HG02840 (cell line): ENCODE measurements at regions not wholly inside any gene's neighbourhood (a gene's known extent, or its start where the extent isn't known, plus 50 kb on each side); places are given as distances from the start of the nearest gene placed in this dataset.
"Not testable (repeated sequence)": the region's sequence is repeated elsewhere in the genome, so short reads cannot be mapped to it uniquely, and the experiment has no call there.

Source experiments
- ATAC-seq: cut with Tn5 transposase; IDR thresholded peaks from one replicate; pipeline ENCODE4 v1.9.1; 2021; ENCODE audit warnings: mild to moderate bottlenecking, moderate library complexity, moderate number of reproducible peaks; ENCODE audit not compliant: unreplicated experiment, low FRiP score

DNA sequence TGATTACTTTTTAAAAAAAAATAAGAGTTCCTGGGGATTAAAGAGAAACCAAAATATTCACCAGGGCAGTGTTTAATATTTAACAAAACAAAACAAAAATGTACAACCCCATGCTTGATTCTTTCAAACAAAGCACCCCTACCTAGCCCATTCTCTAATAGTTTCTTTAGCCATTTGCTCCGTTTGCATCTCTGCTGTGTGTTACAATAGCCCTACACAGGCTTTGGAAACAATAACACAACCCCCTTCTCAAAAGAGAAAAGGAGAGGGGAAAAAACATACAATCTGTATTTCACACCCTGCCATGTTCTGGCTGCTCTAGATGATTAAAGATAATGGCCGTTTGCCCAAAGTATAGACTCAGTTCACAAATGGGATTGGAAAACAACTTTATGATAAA, 302.9 kb downstream of the CPS1 start:
- ATAC-seq: no peak

DNA sequence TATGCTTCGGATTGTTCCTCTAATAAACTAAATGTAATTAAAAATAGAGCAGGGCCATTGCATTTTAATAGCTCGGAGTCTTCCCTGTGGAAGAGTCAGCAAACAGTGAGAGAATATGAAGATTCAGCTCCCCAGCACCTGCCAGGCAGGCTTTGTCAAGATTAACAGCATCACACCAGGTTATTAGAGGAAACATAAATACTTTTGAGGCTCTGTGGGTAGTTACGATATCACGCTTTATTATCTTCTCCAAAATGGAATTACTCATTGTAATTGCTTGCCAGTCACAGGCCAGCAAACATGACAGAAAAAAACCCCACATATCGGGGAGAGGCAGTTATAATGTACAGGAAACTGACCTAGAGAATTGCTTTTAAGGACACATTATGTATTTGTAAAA, 303.9 kb downstream of the CPS1 start:
- no peak for ATAC-seq

DNA sequence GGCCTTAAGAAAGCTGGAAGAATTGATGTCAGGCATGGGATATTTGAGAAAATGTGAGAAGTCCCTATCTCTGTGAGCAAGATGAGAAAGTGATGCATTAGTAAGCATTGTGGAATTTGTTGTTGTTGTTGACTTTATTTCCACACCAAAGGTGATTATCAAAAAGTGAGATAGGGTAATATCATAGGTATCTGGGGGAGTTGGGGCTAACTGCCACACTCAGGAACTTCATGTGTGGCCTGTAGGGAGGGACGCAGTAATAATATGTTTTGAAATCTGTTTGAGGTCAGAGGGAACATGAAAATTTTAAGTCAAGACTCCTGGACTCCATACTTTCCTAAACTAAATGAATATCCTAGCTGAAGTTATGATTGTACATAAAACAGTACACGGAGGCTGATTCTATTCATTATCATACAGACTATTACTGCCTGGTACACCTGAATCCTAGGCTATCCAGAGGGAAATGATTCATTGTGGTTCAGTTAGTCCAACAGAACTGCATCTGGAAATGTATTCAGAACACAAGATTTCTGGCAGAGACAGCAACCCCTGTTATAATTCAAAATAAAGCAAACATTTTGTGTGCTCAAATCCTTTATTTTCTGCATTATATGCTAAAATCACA, 304.8 kb downstream of the CPS1 start:
- ATAC-seq: no peak

DNA sequence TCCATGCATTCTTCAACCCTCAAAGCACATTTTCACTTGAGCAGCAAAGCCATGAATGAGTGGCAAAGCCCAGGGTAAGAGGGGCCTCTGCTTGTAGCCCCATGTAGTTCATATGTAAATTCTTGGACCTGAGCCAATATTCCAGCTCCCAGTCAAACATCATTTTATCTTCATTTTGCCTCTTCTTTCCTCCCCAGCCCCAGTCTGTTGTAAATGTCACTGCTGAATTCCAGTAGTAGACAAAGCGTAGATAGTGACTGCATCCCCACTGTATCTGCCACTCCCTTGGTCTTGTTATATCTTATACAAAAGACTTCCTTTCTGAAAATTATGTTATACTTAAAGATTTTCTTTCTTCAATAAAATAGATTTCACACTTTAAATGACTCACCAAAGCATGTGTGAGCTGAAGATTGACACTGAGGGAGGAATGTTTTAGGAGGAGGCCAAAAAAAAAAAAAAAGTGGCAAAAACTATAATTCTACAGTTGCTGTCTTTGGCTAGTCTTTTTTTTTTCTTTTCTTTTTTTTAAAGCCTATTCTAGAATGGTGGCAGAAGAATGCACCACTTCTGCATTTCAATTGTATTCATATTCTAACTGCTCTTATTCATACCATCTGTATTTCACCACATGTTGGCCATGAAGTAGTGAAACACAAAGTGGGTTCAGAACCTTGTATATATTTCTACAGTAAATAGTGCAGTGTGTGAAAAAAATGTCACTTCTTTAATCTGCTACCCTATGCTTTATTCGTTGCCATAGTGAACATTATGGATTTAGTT, 306.1 kb downstream of the CPS1 start:
- ATAC-seq: no peak

DNA sequence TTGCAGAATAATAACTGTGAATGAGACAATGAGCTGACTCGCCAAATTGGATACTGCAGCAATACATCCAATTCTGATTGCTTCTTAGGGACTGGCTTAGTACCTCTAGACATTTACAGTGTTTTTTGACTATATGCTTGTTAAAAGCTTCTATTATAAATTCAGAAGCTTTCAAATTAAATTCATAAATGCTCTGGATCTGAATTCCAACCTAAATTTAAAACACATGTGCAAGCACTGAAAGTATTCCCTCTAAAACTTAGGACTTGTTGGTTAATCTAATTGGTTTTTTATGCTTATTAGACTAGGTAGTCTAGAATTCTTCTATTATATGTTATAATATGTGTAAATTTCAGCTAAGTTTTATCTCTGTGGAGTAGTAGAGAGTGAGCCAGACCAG, 306.9 kb downstream of the CPS1 start:
- ATAC-seq: no peak

DNA sequence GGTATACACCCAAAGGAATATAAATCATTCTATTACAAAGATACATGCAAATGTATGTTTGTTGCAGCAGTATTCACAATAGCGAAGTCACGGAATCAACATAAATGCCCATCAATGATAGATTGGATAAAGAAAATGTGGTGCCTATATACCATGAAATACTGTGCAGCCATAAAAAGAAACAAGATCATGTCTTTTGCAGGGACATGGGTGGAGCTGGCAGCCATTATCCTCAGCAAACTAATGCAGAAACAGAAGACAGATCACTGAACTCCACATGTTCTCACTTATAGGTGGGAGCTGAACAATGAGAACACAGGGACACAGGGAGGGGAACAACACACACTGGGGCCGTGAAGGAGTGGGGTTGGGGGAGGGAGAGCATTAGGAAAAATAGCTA, 315.2 kb downstream of the CPS1 start:
- not testable (repeated sequence) for ATAC-seq

DNA sequence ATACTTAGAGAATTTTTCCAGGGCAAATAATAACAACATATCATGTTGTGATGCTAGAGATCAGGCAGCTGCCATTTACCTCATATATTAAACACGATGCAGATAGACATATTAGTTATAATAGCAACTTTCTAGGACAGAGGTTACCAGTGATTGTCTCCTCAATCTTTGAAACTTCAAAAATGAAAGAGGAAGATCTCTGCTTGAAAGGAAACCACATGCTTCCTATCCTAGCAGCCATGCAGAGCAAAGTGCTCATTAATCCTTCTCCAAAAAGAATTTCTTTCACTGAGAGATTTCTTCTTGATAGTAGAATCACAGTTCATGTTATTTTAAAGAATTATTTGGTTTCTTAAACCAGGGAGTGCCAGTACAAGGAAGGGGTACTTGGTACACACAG, 317.2 kb downstream of the CPS1 start:
- ATAC-seq: no peak

DNA sequence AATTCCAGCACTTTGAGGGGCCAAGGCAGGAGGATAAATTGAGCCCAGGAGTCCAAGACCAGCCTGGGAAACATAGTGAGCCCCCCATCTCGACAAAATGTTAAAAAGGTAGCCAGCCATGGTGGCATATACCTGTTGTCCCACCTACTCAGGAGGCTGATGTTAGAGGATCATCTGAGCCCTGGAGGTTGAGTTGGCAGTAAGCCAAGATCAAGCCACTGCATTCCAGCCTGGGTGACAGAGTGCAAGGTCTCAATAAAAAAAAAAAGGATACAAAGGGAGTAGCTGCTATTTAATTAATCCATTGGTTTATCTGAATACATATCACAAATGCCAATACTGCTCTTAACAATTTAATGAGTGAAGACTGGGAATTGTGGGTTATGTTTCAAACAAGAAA, 327.8 kb downstream of the CPS1 start:
- ATAC-seq: no peak

DNA sequence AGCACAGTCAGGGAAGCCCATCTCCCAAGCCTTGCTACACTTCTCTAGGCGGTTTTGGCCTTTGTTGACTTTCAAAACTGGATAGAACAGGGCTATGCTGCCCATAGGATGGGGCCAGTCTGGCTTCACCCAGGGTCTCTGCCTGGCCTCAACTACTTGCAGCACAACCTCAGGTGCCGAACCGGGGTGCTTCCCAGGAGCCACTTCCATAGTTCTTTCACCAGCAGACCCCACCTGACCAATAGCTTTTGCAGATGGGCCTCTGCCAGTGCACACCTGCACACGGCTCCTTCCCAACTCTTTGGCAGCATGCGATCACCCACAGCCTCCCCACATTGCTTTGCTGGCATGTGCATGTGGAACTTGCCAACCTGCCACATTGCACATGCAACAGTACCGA, 331.6 kb downstream of the CPS1 start:
- no peak for ATAC-seq

DNA sequence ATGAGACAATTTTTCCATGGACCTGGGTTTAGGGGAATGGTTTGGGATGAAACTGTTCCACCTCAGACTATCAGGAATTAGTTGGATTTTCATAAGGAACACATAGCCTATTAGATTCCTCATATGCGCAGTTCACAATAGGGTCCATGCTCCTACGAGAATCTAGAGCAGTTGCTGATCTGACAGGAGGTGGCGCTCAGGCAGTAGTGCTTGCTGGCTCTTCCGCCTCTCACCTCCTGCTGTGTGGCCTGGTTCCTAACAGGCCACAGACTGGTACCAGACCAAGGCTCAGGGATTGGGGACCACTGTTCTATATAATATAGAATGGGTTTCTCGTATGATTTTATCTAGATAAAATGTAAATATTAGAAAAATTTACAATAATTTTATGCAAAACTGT, 338.7 kb downstream of the CPS1 start:
- no peak for ATAC-seq

DNA sequence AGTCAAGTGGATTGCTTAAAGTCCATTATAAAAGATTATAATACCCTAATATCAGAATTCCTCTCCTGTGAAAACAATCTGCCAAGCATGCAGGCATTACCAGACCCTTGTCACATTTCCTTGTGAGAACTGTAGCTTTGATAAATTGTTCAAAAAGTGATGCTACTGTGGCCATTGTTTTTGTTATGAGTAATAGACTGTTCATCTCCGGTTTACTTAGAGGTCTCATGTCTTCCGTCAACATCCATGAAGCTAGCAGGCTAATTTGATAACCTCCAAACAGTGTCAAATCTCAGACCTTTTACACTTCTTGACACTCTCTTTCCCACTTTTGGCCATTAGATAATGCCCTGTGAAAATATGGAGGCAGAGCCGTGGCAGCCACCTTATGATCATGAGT, 342.7 kb downstream of the CPS1 start:
- no peak for ATAC-seq

DNA sequence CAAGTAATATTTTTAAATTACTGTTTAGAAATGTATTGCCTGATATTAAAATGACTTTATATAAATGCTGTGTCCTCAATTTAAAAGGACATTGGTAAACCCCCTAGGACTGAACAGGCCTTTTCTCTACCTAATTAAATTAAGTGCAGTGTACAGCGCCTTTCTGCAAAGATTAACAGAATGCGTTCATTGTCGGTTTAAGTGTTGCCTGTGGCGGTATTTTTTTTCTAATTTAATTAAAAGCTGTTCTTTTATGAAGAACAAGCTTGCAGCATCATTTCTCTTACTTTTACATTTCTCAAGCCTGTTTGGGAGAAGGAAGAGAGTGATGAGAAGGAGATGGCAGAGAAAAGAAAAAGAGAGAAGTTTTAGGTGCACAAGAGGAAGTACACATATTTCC, 344.9 kb downstream of the CPS1 start:
- ATAC-seq: no peak

DNA sequence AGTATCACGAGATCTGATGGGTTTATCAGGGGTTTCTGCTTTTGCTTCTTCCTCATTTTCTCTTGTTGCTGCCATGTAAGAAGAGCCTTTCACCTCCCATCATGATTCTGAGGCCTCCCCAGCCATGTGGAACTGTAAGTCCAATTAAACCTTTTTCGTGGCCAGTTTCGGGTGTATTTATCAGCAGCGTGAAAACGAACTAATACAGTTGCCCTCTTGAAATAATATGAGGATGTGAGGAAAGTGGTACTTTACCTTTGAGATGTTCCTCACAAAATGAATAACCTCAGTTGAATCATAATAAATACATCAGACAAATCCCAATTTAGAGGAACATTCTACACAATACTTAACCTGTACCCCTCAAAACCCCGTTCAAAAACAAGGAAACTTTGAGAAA, 356.4 kb downstream of the CPS1 start:
- no peak for ATAC-seq

DNA sequence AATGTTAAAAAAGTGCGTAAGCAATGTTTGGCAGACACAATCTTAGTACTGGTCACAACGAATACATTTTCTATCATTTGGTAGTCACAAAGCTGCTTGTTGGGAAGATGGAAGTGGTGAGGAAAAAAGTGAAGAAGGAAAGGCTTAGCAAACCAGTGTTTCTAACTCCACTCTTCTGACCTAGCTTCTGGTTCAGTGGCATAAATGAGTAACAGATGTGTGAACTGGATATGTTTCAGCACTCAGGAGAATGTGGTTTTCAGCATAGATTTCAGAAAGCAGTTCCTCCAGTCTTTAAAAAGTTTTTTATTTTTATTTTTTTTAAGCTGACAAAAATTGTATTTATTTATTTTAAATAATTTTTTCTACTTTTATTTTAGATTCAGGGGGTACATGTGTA, 357.1 kb downstream of the CPS1 start:
- ATAC-seq: no peak

DNA sequence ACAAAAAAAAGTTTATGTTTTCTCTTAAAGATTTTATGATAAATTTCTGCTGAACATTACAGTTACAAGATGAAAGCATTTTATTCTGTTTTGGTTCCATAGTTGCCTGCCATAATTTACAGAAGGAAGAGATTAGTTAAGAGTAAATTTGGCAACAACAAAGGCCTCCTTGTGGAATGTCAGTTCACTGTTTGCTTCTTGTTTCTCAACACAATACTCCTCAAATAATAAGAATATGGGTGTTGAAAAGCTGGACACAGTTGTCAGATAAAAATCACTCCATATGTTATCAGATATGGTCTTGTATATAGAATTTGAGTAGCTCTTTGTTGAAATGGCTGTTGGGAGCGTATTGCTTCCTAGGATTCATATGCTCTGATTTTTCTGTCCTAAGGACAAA, 359.5 kb downstream of the CPS1 start:
- no peak for ATAC-seq

DNA sequence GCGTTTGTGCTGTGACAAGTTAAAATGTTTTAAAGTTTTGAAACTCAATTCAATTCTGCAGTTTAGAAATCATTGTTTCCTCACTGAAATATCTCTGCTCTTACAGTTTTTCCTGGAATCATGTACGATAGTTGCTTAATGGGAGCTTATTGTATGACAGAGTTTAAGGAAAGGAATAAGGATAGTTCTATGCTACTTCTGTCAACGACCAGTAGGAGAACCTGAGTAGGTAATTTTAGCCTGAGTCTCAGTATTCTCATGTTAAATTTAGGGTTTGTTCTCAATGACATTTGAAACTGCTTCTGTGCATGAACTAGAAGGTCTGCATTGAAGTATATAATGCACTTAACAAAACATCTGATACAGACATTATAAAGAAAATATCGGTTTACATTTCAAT, 361.1 kb downstream of the CPS1 start:
- ATAC-seq: no peak

DNA sequence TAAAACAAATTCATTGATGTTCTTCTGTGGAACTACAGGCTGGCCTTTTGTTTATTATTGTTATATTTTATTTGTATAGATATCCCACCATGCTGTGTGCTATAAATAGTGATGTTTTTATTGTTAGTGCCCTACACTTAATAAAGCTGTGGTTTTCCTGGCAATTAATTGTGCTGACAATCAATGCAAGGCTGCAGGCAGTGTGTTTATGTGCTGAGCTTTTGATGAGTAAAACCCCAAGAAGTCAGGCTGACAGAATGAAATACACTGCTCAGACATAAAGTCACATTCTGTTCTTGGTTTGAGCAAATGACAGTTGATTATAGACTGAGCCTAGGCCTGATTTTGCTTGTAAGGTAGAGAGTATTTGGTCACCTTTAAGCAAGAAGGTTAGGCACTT, 362.7 kb downstream of the CPS1 start:
- ATAC-seq: no peak

DNA sequence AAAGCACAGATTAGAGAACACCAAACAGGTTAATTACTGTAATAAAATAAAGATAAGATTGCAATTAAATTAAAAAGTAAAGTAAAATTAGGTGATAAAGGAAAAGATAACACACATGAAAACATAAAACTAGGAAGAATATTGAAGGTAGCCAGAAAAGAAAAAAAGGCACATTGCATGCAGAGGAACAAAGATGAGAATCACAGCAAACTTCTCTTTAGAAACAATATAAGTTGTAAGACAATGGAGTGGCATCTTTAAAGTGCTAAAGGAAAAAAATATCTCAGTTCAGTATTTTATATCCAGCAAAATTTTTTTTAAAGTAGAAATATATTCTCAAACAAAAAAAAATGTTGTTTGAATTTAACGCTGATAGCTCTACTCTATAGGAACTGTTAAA, 366.0 kb downstream of the CPS1 start:
- ATAC-seq: no peak

DNA sequence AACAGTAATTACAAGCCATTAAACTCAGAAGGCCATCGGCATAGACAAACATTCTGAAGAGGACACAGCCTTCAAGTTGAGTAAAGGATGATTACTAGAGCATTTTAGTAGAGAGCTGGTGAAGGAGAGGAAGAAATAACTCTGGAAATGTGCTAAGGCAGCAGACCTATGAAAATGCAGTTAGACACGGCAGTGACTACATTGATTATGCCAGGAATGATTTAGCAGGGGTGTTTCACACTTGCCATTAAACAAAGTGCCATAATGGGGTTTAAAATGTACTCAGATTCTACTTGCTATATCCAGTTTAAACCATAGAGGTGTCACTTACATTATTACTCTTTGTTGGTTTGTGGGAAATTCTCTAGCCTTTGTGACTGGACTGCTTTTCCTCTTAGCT, 372.3 kb downstream of the CPS1 start:
- no peak for ATAC-seq

DNA sequence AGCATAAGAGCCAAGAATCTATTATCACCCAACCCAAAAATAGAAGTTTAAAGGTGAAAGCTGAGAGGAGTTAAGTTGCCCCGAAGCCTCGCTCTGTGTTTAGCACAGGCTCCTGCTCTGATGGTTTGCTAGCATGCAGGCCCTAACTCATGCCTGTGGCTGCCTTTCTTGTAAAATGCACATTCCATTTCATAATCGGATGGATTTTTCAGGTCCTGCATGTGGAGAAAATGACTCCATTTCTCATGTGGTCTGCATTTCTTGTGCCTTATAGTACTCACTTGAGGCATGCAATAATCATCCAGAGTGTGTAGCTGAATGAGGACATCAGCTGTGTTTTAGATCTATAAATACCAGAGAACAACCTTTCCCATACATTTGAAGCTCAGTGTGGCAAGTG, 381.8 kb downstream of the CPS1 start:
- no peak for ATAC-seq

DNA sequence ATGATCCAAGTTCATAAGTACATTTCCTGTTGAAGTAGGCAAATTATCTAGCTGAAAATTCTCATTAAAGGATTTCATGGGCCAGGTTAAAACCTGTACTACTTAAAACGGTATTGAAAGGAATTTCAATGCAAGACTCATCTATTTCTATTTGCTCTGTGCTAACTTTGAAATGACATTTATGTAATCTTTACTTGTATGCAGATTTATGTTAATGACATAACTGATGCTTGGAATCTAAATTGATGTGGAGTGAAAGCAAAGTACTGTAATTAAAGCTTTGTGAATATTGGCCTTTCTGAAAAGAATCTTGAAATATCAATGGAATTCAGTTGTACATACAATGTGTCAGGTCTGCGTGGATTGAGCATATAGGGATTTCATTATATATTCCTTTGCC, 390.0 kb downstream of the CPS1 start:
- no peak for ATAC-seq

DNA sequence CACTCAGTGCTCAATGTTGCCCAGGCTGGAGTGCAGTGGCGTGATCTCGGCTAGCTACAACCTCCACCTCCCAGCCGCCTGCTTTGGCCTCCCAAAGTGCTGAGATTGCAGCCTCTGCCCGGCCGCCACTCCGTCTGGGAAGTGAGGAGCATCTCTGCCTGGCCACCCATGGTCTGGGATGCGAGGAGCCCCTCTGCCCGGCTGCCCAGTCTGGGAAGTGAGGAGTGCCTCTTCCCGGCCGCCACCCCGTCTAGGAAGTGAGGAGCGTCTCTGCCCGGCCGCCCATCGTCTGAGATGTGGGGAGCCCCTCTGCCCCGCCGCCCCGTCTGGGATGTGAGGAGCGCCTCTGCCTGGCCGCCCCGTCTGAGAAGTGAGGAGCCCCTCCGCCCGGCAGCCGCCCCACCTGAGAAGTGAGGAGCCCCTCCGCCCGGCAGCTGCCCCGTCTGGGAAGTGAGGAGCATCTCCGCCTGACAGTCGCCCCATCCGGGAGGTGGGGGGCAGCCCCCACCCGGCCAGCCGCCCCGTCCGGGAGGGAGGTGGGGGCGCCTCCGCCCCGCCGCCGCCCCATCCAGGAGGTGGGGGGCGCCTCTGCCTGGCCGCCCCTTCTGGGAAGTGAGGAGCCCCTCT, 394.1 kb downstream of the CPS1 start:
- not testable (repeated sequence) for ATAC-seq
